ENCODE measurements at regions not wholly inside any gene's neighbourhood (a gene's known extent, or its start where the extent isn't known, plus 50 kb on each side); places are given as distances from the start of the nearest gene placed in this dataset.
"Not testable (repeated sequence)": the region's sequence is repeated elsewhere in the genome, so short reads cannot be mapped to it uniquely, and the experiment has no call there.

GRCh38 chr6:60810216-60810615 is 1475.8 kb downstream of the KHDRBS2 start:
- ATAC-seq; DNase-seq; intact Hi-C loops (cut with DNase I, micrococcal nuclease): not testable (repeated sequence)

GRCh38 chr6:60799146-60799545 is 1486.9 kb downstream of the KHDRBS2 start:
- DNase-seq; ATAC-seq; intact Hi-C loops (cut with DNase I, micrococcal nuclease): not testable (repeated sequence)

- DNase-seq; ATAC-seq; intact Hi-C loops (cut with DNase I, micrococcal nuclease): not testable (repeated sequence)
Observed at GRCh38 chr6:60797831-60798230, 1488.2 kb downstream of the KHDRBS2 start.

GRCh38 chr6:60789601-60790000 is 1496.4 kb downstream of the KHDRBS2 start:
- intact Hi-C loops (cut with DNase I, micrococcal nuclease); ATAC-seq: not testable (repeated sequence)

GRCh38 chr6:60782698-60783464 is 1503.1 kb downstream of the KHDRBS2 start:
- ATAC-seq = peak; percentile 89
- intact Hi-C loops (cut with DNase I, micrococcal nuclease); DNase-seq: not testable (repeated sequence)

More at GRCh38 chr6:60789601-60790000, 1496.4 kb downstream of the KHDRBS2 start:
- DNase-seq = not testable (repeated sequence)

GRCh38 chr6:60779591-60779990 is 1506.4 kb downstream of the KHDRBS2 start:
- intact Hi-C loops (cut with DNase I, micrococcal nuclease); DNase-seq; ATAC-seq: not testable (repeated sequence)

GRCh38 chr6:60767791-60768499 is 1518.1 kb downstream of the KHDRBS2 start:
- ATAC-seq; DNase-seq; intact Hi-C loops (cut with DNase I, micrococcal nuclease): not testable (repeated sequence)

- ATAC-seq = peak; percentile 93
- intact Hi-C loops (cut with DNase I, micrococcal nuclease); DNase-seq: not testable (repeated sequence)
Observed at GRCh38 chr6:60765331-60765730, 1520.7 kb downstream of the KHDRBS2 start.

GRCh38 chr6:60763464-60764080 is 1522.5 kb downstream of the KHDRBS2 start:
- intact Hi-C loops (cut with DNase I, micrococcal nuclease); DNase-seq; ATAC-seq: not testable (repeated sequence)

- ATAC-seq; DNase-seq; intact Hi-C loops (cut with DNase I, micrococcal nuclease): not testable (repeated sequence)
Observed at GRCh38 chr6:60760928-60761327, 1525.1 kb downstream of the KHDRBS2 start.

GRCh38 chr6:60759149-60759825 is 1526.7 kb downstream of the KHDRBS2 start:
- DNase-seq; intact Hi-C loops (cut with DNase I, micrococcal nuclease): not testable (repeated sequence)
- ATAC-seq = peak; percentile 88

- DNase-seq (peak; percentile 54 to 58), ATAC-seq (peak; percentile 87)
- intact Hi-C loops (cut with DNase I, micrococcal nuclease) = not testable (repeated sequence)
Observed at GRCh38 chr6:60758725-60759124, 1527.3 kb downstream of the KHDRBS2 start.

- DNase-seq (no peak), ATAC-seq (no peak)
- intact Hi-C loops (cut with DNase I, micrococcal nuclease) = no loop called here
Observed at GRCh38 chr6:60754879-60755278, 1531.1 kb downstream of the KHDRBS2 start.

GRCh38 chr6:60750353-60751081 is 1535.5 kb downstream of the KHDRBS2 start:
- ATAC-seq; intact Hi-C loops (cut with DNase I, micrococcal nuclease); DNase-seq: not testable (repeated sequence)

GRCh38 chr6:60747765-60748556 is 1538.1 kb downstream of the KHDRBS2 start:
- ATAC-seq = peak; percentile 84
- DNase-seq; intact Hi-C loops (cut with DNase I, micrococcal nuclease): not testable (repeated sequence)

GRCh38 chr6:60737764-60738425 is 1548.1 kb downstream of the KHDRBS2 start:
- peak; percentile 95 for ATAC-seq
- DNase-seq; intact Hi-C loops (cut with DNase I, micrococcal nuclease): not testable (repeated sequence)

- DNase-seq; intact Hi-C loops (cut with DNase I, micrococcal nuclease): not testable (repeated sequence)
- peak; percentile 44 for ATAC-seq
Observed at GRCh38 chr6:60737315-60737714, 1548.7 kb downstream of the KHDRBS2 start.
